Ishikawa (cell line): ENCODE measurements at regions not wholly inside any gene's neighbourhood (a gene's known extent, or its start where the extent isn't known, plus 50 kb on each side); places are given as distances from the start of the nearest gene placed in this dataset.

Source experiments
- EP300 ChIP-seq: IDR thresholded peaks from 2 replicates; pipeline ENCODE4 v1.6.1; 2012; ENCODE audit warnings: borderline replicate concordance
- MAX ChIP-seq: IDR thresholded peaks from 2 replicates; pipeline ENCODE4 v1.6.1; 2012
- TEAD4 ChIP-seq: IDR thresholded peaks from 2 replicates; pipeline ENCODE4 v1.6.1; 2012
- ZBTB7A ChIP-seq: IDR thresholded peaks from 2 replicates; pipeline ENCODE4 v1.6.1; 2012; ENCODE audit warnings: low read depth

GRCh38 chr12:94001691-94002090 is 146.7 kb upstream of the PLXNC1 start:
- TF ChIP-seq EP300 (no peak), MAX (no peak), TEAD4 (no peak), ZBTB7A (no peak)
